ENCODE measurements at regions not wholly inside any gene's neighbourhood (a gene's known extent, or its start where the extent isn't known, plus 50 kb on each side); places are given as distances from the start of the nearest gene placed in this dataset.

DNA sequence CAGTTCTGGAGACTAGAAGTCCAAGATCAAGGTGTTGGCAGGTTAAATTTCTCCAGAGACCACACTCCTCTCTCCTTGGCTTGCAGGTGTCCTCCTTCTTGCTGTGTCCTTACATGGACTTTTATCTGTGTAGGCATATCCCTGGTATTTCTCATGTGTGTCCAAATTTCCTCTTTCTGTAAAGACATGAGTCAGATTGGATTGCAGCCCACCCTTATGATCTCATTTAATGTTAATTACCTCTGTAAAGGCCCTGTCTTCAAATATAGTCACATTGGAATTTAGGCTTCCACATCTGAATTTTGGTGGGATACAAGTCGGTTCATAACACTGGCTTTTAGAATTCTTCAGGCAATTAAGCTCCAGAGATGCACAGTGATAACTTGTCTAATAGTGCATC, 322.2 kb upstream of the GRIA1 start:
- TF ChIP-seq POLR2A (IDR thresholded peaks at IDR 0.05) (no peak), EP300 (IDR thresholded peaks at IDR 0.05; ENCODE audit: low read depth) (no peak), POLR2AphosphoS5 (IDR thresholded peaks at IDR 0.05) (no peak)
- TF ChIP-seq, protein P1, sequence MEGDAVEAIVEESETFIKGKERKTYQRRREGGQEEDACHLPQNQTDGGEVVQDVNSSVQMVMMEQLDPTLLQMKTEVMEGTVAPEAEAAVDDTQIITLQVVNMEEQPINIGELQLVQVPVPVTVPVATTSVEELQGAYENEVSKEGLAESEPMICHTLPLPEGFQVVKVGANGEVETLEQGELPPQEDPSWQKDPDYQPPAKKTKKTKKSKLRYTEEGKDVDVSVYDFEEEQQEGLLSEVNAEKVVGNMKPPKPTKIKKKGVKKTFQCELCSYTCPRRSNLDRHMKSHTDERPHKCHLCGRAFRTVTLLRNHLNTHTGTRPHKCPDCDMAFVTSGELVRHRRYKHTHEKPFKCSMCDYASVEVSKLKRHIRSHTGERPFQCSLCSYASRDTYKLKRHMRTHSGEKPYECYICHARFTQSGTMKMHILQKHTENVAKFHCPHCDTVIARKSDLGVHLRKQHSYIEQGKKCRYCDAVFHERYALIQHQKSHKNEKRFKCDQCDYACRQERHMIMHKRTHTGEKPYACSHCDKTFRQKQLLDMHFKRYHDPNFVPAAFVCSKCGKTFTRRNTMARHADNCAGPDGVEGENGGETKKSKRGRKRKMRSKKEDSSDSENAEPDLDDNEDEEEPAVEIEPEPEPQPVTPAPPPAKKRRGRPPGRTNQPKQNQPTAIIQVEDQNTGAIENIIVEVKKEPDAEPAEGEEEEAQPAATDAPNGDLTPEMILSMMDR (IDR thresholded peaks at IDR 0.05) = no peak
- Histone ChIP-seq H3K4me1 (no peaks in the 10 kb centered on the region), H3K36me3 (no peaks in the 10 kb centered on the region), H3K27ac (no peak overlapping the region), H3K9me3 (no peaks in the 10 kb centered on the region), H3K4me3 (no peak overlapping the region), H3K27me3 (no peaks in the 10 kb centered on the region)
- intact Hi-C loops (cut with DNase I; ENCODE audit: low total_unique reads) (no loop called here), in situ Hi-C loops (cut with MboI; ENCODE audit: low pct_ligation_motif_present in 1 of 4, low pct_unique_long_range_greater_than_20kb in 1 of 4, low sequenced_read_pairs in 3 of 4) (no loop called here)
- WGBS, 2 donors (ENCODE audit: low coverage in 1 of 2) = 88 to 95% methylated on average over 1 of the region's 1 CpG
- DNase-seq = no peak

DNA sequence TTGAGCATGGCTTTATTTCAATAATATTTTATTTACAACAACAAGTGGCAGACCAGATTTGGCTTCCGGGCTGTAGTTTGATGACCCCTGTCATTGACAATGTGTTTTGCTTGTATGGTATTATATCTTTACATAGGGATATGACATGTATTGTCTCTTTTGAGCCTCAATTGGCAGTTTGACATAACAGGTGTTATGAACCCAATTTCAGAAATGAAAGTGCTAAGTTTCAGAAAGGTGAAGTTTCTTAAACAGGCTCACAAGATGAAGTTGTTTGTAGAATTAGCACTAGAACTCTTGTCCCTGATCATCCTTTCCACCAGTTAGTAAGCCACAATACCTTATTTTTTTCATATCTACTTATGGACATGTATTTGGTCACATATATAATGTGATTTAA, 303.0 kb upstream of the GRIA1 start:
- H3K36me3 ChIP-seq = no peaks in the 10 kb centered on the region
- TF ChIP-seq POLR2A (IDR thresholded peaks at IDR 0.05) (no peak), EP300 (IDR thresholded peaks at IDR 0.05; ENCODE audit: low read depth) (no peak), POLR2AphosphoS5 (IDR thresholded peaks at IDR 0.05) (no peak)
- TF ChIP-seq, protein P1 (IDR thresholded peaks at IDR 0.05) = no peak
- no peaks in the 10 kb centered on the region for H3K27me3 ChIP-seq
- 95 to 100% methylated on average over 1 of the region's 1 CpG for WGBS, 2 donors (ENCODE audit: low coverage in 1 of 2)
- no peak overlapping the region for H3K27ac ChIP-seq
- H3K4me1 ChIP-seq = no peaks in the 10 kb centered on the region
- H3K9me3 ChIP-seq = no peaks in the 10 kb centered on the region
- DNase-seq = no peak
- in situ Hi-C loops (cut with MboI; ENCODE audit: low pct_ligation_motif_present in 1 of 4, low pct_unique_long_range_greater_than_20kb in 1 of 4, low sequenced_read_pairs in 3 of 4) (no loop called here), intact Hi-C loops (cut with DNase I; ENCODE audit: low total_unique reads) (no loop called here)
- no peak overlapping the region for H3K4me3 ChIP-seq

DNA sequence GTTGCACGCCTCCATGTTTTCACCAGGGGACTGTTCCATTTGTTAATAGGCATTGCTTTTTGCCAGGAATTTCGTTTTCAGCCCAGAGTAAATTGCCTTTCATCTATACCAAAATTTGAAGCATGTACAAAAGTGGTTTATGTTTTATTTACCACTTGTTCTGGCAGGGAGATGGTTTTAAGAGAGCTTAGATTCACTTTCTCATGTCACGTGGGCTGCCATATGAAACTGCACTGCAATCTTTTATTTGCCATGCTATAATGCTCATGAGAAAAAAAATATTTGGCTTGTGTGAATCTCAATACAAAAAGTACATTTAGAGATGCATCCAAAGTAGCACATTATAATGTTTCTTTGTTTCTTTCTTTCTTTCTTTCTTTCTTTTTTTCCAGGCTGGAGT, 284.1 kb upstream of the GRIA1 start:
- no peak overlapping the region for H3K27ac ChIP-seq
- in situ Hi-C loops (cut with MboI; ENCODE audit: low pct_ligation_motif_present in 1 of 4, low pct_unique_long_range_greater_than_20kb in 1 of 4, low sequenced_read_pairs in 3 of 4) = no loop called here
- H3K4me1 ChIP-seq = no peaks in the 10 kb centered on the region
- no peak overlapping the region for H3K4me3 ChIP-seq
- intact Hi-C loops (cut with DNase I; ENCODE audit: low total_unique reads) = no loop called here
- 54 to 71% methylated on average over 2 to 3 of the region's 3 CpGs for WGBS, 2 donors (ENCODE audit: low coverage in 1 of 2)
- TF ChIP-seq POLR2A (IDR thresholded peaks at IDR 0.05) = no peak
- no peak for TF ChIP-seq POLR2AphosphoS5 (IDR thresholded peaks at IDR 0.05)
- no peak for TF ChIP-seq EP300 (IDR thresholded peaks at IDR 0.05; ENCODE audit: low read depth)
- TF ChIP-seq, protein P1 (IDR thresholded peaks at IDR 0.05) = no peak
- H3K36me3 ChIP-seq = no peaks in the 10 kb centered on the region
- no peak for DNase-seq
- H3K9me3 ChIP-seq = no peaks in the 10 kb centered on the region
- no peaks in the 10 kb centered on the region for H3K27me3 ChIP-seq

DNA sequence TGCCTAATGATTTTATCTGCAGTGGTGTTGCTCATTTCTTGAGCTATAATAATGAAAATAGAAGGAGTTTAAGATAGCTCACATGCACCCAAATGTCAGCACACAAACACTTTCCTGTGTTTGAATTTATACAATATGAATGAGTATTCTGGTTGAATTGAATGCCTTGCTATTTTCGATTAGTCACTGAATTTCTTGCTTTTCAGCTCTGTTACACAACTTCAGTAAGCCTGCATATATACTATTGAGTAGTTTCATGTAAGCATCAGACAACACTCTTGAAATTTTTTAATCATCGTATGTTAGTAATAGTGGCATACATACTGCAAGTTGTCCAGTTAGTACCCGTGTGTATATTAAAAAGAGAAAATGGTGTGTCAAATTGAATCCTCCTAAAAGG, 281.5 kb upstream of the GRIA1 start:
- Histone ChIP-seq H3K27ac (no peak overlapping the region), H3K36me3 (no peaks in the 10 kb centered on the region), H3K27me3 (no peaks in the 10 kb centered on the region), H3K9me3 (no peaks in the 10 kb centered on the region), H3K4me1 (no peaks in the 10 kb centered on the region), H3K4me3 (no peak overlapping the region)
- no peak for DNase-seq
- in situ Hi-C loops (cut with MboI; ENCODE audit: low pct_ligation_motif_present in 1 of 4, low pct_unique_long_range_greater_than_20kb in 1 of 4, low sequenced_read_pairs in 3 of 4) = no loop called here
- TF ChIP-seq POLR2A (IDR thresholded peaks at IDR 0.05) = no peak
- TF ChIP-seq, protein P1 (IDR thresholded peaks at IDR 0.05) = no peak
- no peak for TF ChIP-seq EP300 (IDR thresholded peaks at IDR 0.05; ENCODE audit: low read depth)
- TF ChIP-seq POLR2AphosphoS5 (IDR thresholded peaks at IDR 0.05) = no peak
- intact Hi-C loops (cut with DNase I; ENCODE audit: low total_unique reads) = no loop called here
- WGBS, 2 donors (ENCODE audit: low coverage in 1 of 2) = 86 to 89% methylated on average over 3 of the region's 3 CpGs
